ENCODE measurements at regions not wholly inside any gene's neighbourhood (a gene's known extent, or its start where the extent isn't known, plus 50 kb on each side); places are given as distances from the start of the nearest gene placed in this dataset.

- TF ChIP-seq FOXM1 (IDR thresholded peaks at IDR 0.05; ENCODE audit: low read depth, low read length): no peak
- TF ChIP-seq CTCF (IDR thresholded peaks at IDR 0.05 in 2 of 3, conservative IDR thresholded peaks at IDR 0.05 in 1 of 3; ENCODE audit: control insufficient read depth in 2 of 3, extremely low read depth in 1 of 3, insufficient read depth in 1 of 3, low read depth in 3 of 3, low read length in 3 of 3): no peak
- no peak for TF ChIP-seq TCF7 (IDR thresholded peaks at IDR 0.05; ENCODE audit: borderline replicate concordance)
- TF ChIP-seq ASH2L (IDR thresholded peaks at IDR 0.05; ENCODE audit: borderline replicate concordance, low read depth): no peak
- TF ChIP-seq EZH2 (IDR thresholded peaks at IDR 0.05; ENCODE audit: borderline replicate concordance, control insufficient read depth, low read depth, low read length): no peak
- TF ChIP-seq POLR2AphosphoS5 (IDR thresholded peaks at IDR 0.05; ENCODE audit: low read length): no peak
Measured at GRCh38 chr2:193326296-193326695, 1131.6 kb upstream of the TMEFF2 start.

All from GM12878 (cell line).